ENCODE measurements at regions not wholly inside any gene's neighbourhood (a gene's known extent, or its start where the extent isn't known, plus 50 kb on each side); places are given as distances from the start of the nearest gene placed in this dataset.

DNA sequence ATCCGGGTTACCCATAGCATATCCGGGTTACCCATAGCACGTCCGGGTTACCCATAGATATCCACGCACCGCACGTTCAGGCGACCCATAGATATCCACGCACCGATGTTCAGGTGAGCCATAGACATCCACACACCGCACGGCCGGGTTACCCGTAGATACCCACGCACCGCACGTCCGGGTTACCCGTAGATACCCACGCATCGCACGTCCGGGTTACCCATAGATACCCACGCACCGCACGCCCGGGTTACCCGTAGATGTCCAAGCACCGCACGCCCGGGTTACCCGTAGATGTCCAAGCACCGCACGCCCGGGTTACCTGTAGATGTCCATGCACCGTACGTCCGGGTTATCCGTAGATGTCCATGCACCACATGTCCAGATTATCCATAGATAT is 60.3 kb upstream of the SYT1 start:
- no peak overlapping the region for H3K27ac Mint-ChIP-seq
- no peak for DNase-seq (ENCODE audit: low spot score, unreplicated experiment)
- no peak overlapping the region for H3K4me3 Mint-ChIP-seq (ENCODE audit: low read depth)
- H3K27me3 Mint-ChIP-seq: no peaks in the 10 kb centered on the region
- no peaks in the 10 kb centered on the region for H3K9me3 Mint-ChIP-seq (ENCODE audit: low read depth)
- TF ChIP-seq, protein P1, sequence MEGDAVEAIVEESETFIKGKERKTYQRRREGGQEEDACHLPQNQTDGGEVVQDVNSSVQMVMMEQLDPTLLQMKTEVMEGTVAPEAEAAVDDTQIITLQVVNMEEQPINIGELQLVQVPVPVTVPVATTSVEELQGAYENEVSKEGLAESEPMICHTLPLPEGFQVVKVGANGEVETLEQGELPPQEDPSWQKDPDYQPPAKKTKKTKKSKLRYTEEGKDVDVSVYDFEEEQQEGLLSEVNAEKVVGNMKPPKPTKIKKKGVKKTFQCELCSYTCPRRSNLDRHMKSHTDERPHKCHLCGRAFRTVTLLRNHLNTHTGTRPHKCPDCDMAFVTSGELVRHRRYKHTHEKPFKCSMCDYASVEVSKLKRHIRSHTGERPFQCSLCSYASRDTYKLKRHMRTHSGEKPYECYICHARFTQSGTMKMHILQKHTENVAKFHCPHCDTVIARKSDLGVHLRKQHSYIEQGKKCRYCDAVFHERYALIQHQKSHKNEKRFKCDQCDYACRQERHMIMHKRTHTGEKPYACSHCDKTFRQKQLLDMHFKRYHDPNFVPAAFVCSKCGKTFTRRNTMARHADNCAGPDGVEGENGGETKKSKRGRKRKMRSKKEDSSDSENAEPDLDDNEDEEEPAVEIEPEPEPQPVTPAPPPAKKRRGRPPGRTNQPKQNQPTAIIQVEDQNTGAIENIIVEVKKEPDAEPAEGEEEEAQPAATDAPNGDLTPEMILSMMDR (IDR thresholded peaks at IDR 0.05; ENCODE audit: unreplicated experiment): no peak
- H3K36me3 Mint-ChIP-seq (ENCODE audit: insufficient read depth): no peaks in the 10 kb centered on the region
- no peaks in the 10 kb centered on the region for H3K4me1 Mint-ChIP-seq (ENCODE audit: low read depth)
